Activated CD8-positive, alpha-beta T cell treated with anti-CD3 and anti-CD28 coated beads for 36 hours (primary cell): ENCODE measurements at regions not wholly inside any gene's neighbourhood (a gene's known extent, or its start where the extent isn't known, plus 50 kb on each side); places are given as distances from the start of the nearest gene placed in this dataset.

Experiments used
- ATAC-seq: fragments of 200-7000 bp; cut with Tn5 transposase; one replicate; pipeline ENCODE4 v1.10.0; 2021; ENCODE audit warnings: mild to moderate bottlenecking, moderate library complexity
- CTCF ChIA-PET: fragments of 350-600 bp; sonication (Branson Sonifier 250); formaldehyde crosslinking; loops from one replicate; lab custom pipeline; 2021; ENCODE audit warnings: antibody characterized with exemption; lab: Charles Lee
- POLR2A ChIA-PET: fragments of 350-600 bp; sonication (Branson Sonifier 250); formaldehyde crosslinking; loops from one replicate; lab custom pipeline; 2021; ENCODE audit warnings: antibody characterized with exemption; lab: Charles Lee
- DNase-seq: peaks from one replicate; pipeline ENCODE4 v3.0.0-alpha.2; 2020
- H3K27ac Mint-ChIP-seq: one replicate; pipeline ENCODE4 v1.8.0; 2021; ENCODE audit warnings: mild to moderate bottlenecking, mixed read lengths
- H3K27me3 Mint-ChIP-seq: one replicate; pipeline ENCODE4 v1.8.0; 2021; ENCODE audit warnings: mixed read lengths
- H3K36me3 Mint-ChIP-seq: one replicate; pipeline ENCODE4 v1.8.0; 2021; ENCODE audit warnings: low read depth, mixed read lengths
- H3K4me1 Mint-ChIP-seq: one replicate; pipeline ENCODE4 v1.8.0; 2021; ENCODE audit warnings: low read depth, mixed read lengths
- H3K4me3 Mint-ChIP-seq: one replicate; pipeline ENCODE4 v1.8.0; 2021; ENCODE audit warnings: mild to moderate bottlenecking, moderate library complexity, mixed read lengths
- H3K9me3 Mint-ChIP-seq: one replicate; pipeline ENCODE4 v1.8.0; 2021; ENCODE audit warnings: mixed read lengths
- intact Hi-C: fragments of 100-400 bp; cut with micrococcal nuclease; formaldehyde crosslinking; loops from one replicate; pipeline ENCODE4 v1.10.0; 2022
- TF ChIP-seq, protein P1 (sequence below): fragments of 200-600 bp; IDR thresholded peaks from one replicate; pipeline ENCODE4 v1.8.0; 2022; ENCODE audit warnings: antibody characterized with exemption, mild to moderate bottlenecking

DNA sequence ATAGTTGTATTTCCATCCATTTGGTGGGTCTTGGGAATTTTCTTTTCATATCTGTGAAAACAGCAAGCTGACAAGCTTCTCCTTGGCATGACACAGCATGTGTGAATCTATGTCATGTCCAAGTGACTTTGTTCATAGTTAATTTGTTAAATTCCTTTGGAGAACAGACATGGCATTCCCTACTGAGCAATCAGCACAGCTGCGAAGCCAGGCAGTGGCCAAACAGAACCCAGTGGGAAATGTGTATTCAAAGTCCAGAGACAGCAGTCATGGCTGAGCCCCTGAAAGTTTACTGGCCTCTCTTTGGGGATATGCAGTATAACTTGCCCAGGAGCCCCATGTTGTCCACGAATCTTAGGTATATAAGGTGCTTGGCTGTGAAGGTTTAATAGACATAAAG lies 474.7 kb downstream of the NKX6-1 start:
- ChIA-PET POLR2A (no interaction called here), CTCF (no interaction called here)
- intact Hi-C loops: no loop called here
- Mint-ChIP-seq H3K36me3 (no peaks in the 10 kb centered on the region), H3K4me3 (no peak overlapping the region), H3K27me3 (no peaks in the 10 kb centered on the region), H3K27ac (no peak overlapping the region), H3K9me3 (no peaks in the 10 kb centered on the region), H3K4me1 (no peaks in the 10 kb centered on the region)
- ATAC-seq: no peak
- no peak for DNase-seq
- TF ChIP-seq, protein P1, sequence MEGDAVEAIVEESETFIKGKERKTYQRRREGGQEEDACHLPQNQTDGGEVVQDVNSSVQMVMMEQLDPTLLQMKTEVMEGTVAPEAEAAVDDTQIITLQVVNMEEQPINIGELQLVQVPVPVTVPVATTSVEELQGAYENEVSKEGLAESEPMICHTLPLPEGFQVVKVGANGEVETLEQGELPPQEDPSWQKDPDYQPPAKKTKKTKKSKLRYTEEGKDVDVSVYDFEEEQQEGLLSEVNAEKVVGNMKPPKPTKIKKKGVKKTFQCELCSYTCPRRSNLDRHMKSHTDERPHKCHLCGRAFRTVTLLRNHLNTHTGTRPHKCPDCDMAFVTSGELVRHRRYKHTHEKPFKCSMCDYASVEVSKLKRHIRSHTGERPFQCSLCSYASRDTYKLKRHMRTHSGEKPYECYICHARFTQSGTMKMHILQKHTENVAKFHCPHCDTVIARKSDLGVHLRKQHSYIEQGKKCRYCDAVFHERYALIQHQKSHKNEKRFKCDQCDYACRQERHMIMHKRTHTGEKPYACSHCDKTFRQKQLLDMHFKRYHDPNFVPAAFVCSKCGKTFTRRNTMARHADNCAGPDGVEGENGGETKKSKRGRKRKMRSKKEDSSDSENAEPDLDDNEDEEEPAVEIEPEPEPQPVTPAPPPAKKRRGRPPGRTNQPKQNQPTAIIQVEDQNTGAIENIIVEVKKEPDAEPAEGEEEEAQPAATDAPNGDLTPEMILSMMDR: no peak

DNA sequence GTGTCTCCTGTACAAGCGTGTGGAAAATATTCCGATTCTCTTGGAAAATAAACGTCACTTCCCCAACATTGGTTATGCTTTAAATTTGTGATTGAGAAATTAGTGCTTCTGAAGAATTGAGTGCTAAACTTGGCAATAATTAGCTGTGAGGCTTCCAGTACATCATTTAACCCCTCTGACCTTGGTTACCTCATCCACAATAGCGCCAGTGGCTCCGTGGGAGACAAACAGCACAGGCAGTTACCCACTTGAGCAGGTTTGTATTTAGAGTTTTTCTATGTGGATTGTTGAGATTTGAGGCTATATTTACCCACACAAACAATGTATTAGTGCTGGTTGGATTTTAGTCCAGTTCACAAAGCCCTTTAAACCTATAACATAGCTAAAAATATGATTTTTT lies 476.5 kb downstream of the NKX6-1 start:
- ATAC-seq (no peak), DNase-seq (no peak)
- H3K36me3 Mint-ChIP-seq: no peaks in the 10 kb centered on the region
- H3K4me1 Mint-ChIP-seq: no peaks in the 10 kb centered on the region
- H3K27me3 Mint-ChIP-seq: no peaks in the 10 kb centered on the region
- ChIA-PET POLR2A (interaction anchor here (0.9 kb wide), 1 partner anchor 13 kb away, joined by 3 read pairs; no protein-coding TSS in a partner anchor), CTCF (no interaction called here)
- H3K9me3 Mint-ChIP-seq: no peaks in the 10 kb centered on the region
- no peak overlapping the region for H3K27ac Mint-ChIP-seq
- intact Hi-C loops: no loop called here
- H3K4me3 Mint-ChIP-seq: no peak overlapping the region
- TF ChIP-seq, protein P1: no peak

DNA sequence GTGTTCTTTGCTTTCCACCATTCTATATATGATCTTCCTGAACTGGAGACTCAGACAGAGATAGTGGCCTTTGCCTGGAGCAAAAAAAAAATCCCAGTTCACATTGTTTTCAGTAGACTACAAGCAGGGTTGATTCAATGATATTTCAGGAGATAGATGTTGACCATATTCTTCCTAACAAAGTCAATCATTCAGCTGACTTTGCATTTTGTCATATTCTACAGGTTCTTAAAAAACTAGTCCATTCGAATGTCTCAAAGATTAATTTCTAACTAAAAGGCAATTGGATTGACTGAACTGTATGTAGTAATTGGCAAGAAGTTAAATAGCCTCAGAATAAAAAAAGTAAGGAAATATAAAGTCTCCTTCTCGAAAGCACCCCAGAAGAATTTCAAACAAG lies 479.5 kb downstream of the NKX6-1 start:
- intact Hi-C loops: no loop called here
- Mint-ChIP-seq H3K27me3 (no peaks in the 10 kb centered on the region), H3K36me3 (no peaks in the 10 kb centered on the region), H3K4me3 (no peak overlapping the region), H3K9me3 (no peaks in the 10 kb centered on the region), H3K4me1 (no peaks in the 10 kb centered on the region), H3K27ac (no peak overlapping the region)
- no peak for DNase-seq
- TF ChIP-seq, protein P1: no peak
- ATAC-seq: no peak
- CTCF ChIA-PET: no interaction called here
- POLR2A ChIA-PET: no interaction called here

DNA sequence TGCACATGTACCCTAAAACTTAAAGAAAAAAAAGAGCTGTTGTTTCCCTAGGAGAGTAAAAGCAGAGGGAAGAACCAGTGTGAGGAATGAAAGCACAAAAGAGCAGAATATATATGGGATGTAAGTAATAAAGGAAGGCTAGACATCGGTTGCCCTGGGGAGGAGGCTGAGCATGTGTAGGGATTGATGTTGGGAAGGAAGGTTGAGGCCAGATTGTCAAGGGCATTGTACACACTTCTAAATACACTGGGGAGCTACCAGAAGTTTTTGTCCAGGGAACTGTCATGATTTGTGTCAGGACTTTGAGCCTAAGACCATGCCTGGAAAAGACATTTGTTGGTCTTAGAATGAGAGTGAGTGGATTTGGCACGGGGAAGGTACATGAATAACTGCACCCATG lies 467.1 kb downstream of the GPAT3 start:
- ATAC-seq (no peak), DNase-seq (no peak)
- no peak overlapping the region for H3K27ac Mint-ChIP-seq
- H3K4me3 Mint-ChIP-seq: no peak overlapping the region
- TF ChIP-seq, protein P1: no peak
- intact Hi-C loops: no loop called here
- H3K4me1 Mint-ChIP-seq: no peaks in the 10 kb centered on the region
- H3K9me3 Mint-ChIP-seq: no peaks in the 10 kb centered on the region
- no peaks in the 10 kb centered on the region for H3K36me3 Mint-ChIP-seq
- no peaks in the 10 kb centered on the region for H3K27me3 Mint-ChIP-seq
- ChIA-PET POLR2A (no interaction called here), CTCF (interaction anchor here (1.0 kb wide), 1 partner anchor 30 kb away, joined by 3 read pairs; no protein-coding TSS in a partner anchor)

DNA sequence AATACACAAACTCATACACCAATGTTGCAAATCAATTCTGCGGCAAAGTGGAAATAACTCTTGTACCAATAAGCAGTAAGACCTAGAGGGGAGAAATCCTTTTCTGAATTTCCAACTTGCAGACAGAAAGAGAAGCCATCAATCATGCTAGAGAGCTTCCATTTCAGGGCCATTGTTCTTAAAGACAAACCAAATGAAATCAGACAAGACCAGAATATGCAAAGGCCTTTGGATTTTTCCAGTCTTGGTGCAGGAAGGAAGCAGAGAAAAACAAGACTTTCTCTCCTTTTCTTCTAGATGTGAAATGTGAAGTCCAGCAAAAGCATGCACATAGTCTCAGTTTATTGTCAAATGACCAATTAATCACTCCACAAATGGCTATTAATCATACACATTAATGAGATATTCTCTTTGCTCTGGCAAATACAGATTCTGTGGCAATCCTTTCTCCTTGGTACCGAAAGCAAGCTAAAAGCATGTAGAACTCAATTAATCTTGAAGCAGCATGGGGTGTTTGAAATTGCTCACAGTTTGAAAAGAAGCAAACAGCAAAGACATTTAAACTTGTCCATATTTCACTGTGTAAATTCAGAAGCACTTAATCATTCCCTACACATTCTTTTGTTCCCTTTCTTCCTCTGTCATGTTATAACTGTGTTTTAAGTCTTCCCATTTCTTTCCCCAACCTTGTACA lies 466.1 kb downstream of the GPAT3 start:
- Mint-ChIP-seq H3K9me3 (no peaks in the 10 kb centered on the region), H3K4me3 (no peak overlapping the region), H3K27me3 (no peaks in the 10 kb centered on the region), H3K36me3 (no peaks in the 10 kb centered on the region), H3K27ac (no peak overlapping the region), H3K4me1 (no peaks in the 10 kb centered on the region)
- intact Hi-C loops: no loop called here
- TF ChIP-seq, protein P1: no peak
- ChIA-PET CTCF (interaction anchor here (1.0 kb wide), 1 partner anchor 29 kb away, joined by 3 read pairs; no protein-coding TSS in a partner anchor), POLR2A (no interaction called here)
- ATAC-seq (no peak), DNase-seq (no peak)
